GM12874 (cell line): ENCODE measurements at regions not wholly inside any gene's neighbourhood (a gene's known extent, or its start where the extent isn't known, plus 50 kb on each side); places are given as distances from the start of the nearest gene placed in this dataset.

Source experiments
- TF ChIP-seq, protein P1 (sequence below): IDR thresholded peaks from 2 replicates; pipeline ENCODE4 v1.5.1; 2011; ENCODE audit warnings: low read depth, mild to moderate bottlenecking, control low read depth, low read length, moderate library complexity; ENCODE audit not compliant: insufficient read depth

DNA sequence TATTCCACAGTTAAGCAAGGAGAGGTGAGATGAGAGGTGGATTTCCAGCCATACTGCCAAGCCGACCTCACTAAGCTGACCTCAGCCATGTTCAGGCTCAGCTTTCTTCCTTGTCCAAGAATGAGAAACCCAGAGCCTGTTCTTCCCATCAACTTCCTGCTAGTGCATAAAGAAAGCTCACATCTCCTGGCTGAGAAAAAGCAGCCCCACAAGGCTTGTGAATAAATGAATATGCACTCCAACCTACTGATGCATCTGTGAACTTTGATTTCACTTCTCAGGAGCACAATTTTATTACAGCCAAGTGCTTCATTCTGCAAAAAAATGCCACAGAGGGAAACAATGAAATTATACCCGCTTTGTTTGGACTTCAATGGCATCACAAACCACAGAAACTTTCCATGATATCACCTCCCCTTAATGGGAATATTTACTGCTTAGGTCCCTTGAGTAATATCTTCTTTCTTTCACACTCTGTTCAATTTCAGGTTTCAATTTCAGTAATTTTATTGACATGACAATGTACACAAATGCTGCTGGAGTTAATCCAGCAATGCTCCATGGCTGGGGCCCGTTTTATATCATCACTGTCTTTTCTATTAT is 437.0 kb upstream of the PPP2R3A start:
- TF ChIP-seq, protein P1, sequence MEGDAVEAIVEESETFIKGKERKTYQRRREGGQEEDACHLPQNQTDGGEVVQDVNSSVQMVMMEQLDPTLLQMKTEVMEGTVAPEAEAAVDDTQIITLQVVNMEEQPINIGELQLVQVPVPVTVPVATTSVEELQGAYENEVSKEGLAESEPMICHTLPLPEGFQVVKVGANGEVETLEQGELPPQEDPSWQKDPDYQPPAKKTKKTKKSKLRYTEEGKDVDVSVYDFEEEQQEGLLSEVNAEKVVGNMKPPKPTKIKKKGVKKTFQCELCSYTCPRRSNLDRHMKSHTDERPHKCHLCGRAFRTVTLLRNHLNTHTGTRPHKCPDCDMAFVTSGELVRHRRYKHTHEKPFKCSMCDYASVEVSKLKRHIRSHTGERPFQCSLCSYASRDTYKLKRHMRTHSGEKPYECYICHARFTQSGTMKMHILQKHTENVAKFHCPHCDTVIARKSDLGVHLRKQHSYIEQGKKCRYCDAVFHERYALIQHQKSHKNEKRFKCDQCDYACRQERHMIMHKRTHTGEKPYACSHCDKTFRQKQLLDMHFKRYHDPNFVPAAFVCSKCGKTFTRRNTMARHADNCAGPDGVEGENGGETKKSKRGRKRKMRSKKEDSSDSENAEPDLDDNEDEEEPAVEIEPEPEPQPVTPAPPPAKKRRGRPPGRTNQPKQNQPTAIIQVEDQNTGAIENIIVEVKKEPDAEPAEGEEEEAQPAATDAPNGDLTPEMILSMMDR, result no peak

DNA sequence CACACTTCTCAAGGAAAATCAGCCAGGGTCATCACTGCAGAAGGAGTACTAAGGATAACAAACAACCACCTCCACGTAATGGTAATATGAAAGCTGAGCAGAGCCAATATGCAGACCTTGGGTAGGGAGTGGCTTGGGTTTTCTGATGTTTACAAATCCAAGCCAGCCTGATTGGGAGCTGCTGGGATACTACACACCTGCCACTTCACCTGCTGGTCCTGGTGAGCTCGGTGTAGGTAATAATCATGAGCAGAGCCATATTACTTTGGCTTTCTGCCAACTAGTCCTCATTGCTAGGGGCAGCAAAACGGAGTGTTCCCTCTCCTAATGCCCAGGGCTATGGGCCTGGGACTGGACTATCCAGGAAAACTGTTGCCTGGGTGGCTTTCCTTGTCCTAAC is 433.5 kb upstream of the PPP2R3A start:
- TF ChIP-seq, protein P1, result no peak

DNA sequence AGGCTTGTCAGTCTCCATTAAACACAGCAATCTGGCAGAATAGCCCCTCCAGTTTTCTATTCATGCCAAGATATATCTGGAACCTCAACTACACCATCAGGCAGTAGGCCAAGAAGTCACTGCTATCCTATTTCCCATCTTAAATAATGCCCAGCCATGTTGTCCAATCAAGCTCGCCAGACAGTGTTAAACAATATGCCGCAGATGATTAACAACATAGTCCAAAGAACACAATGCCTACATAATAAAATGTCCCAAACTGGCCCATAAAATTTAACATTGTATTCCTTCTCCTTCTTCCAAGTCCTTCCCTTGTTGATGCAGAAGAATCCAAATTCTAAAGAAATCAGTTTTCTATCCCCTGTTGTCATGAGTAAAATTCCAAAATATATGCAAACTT is 427.4 kb upstream of the PPP2R3A start:
- TF ChIP-seq, protein P1, result no peak

DNA sequence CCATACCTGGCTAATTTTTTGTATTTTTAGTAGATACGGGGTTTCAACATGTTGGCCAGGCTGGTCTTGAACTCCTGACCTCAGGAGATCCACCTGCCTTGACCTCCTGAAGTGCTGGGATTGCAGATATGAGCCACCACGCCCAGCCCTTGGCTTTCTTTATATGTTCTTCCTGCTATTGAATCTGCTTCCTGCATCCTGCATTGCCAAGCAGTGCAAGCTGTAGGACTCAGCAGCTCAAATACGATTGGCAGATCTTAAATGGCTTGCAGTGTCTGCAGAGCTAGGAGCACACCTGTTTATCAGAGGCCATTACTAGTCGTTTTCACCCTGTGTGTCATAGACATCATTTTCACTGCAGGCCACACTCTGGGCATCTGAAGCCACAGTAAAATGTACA is 426.2 kb upstream of the PPP2R3A start:
- TF ChIP-seq, protein P1, result no peak

DNA sequence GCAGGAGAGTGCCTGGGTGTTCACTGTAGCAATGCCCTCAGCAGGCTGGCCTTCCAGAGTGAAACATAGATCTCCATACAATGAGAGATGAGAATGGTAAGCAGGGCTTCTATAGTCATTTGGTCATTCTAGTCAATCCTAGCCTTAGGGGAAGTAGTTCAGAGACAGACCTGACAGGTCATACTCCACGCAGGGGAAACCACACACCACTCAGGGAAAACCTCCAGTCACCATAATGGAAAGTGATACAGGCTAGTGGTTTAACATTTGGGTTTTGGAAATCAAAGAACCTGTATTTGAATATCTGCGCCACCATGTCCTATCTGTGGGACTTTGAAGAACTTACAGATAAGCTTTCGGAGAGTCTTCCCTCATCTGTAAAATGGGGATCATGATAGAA is 425.7 kb upstream of the PPP2R3A start:
- TF ChIP-seq, protein P1, result no peak

DNA sequence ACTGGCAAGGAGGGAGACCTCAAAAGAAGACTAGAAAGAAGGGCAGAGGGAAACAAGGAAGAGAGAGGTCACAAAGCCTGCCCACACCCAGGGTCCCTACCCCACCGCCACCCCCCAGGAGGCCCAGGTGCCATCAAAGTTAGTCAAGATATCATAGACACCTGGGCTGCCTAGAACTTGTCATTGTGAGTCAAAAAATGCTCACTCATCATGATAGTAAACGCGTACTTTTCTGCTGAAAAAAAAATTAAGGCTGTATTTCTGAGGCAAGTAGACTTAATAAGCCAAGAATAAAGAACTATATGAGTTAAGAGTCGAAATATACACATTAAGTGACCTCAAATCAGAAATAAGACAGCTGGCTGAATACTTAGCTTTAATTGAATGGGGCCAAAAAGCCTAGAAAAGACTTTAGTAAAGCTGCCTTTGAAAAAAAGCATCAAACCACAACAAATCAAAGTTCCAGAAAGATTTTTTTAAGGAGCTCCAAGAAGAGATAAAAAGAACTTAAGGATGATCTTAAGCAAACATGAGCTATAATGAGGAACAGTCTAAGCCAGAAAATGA is 415.5 kb upstream of the PPP2R3A start:
- TF ChIP-seq, protein P1, result no peak

DNA sequence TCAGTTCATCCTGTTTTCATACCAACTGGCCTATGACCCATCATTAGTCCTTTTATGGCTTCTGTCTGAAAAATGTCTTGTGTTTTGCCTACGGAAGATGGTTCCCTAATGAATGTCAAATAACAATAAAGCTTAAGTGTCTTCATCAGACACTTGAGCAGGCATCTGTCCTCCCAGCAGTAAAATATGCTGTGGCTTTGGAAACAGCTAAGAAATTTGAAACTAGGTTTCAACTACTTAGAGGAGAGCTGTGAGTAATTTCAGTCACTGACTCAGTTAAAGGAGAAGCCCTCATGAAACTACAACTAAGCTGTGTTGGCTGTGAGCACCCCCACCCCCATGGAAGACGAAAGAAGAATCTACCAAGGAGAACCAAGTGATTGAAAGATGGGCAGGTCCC is 409.4 kb upstream of the PPP2R3A start:
- TF ChIP-seq, protein P1, result no peak
